GM23248 (cell line): ENCODE measurements at regions not wholly inside any gene's neighbourhood (a gene's known extent, or its start where the extent isn't known, plus 50 kb on each side); places are given as distances from the start of the nearest gene placed in this dataset.

Source experiments
- DNase-seq: peaks from one replicate; pipeline ENCODE4 v3.0.0-alpha.2; 2015
- H2AFZ ChIP-seq: fragments of 200-600 bp; sonication (generic); 2 replicates; pipeline ENCODE4 v1.6.1; 2016; ENCODE audit warnings: antibody characterized with exemption
- H3F3A ChIP-seq: fragments of 200-600 bp; sonication (generic); 2 replicates; pipeline ENCODE4 v1.6.1; 2016; ENCODE audit warnings: mild to moderate bottlenecking, antibody characterized with exemption, mixed run types; ENCODE audit not compliant: insufficient read depth
- H3K27ac ChIP-seq: fragments of 200-600 bp; sonication (generic); 2 replicates; pipeline ENCODE4 v1.5.1; 2016; ENCODE audit warnings: mild to moderate bottlenecking
- H3K27me3 ChIP-seq: fragments of 200-600 bp; sonication (generic); replicated peaks from 2 replicates; pipeline ENCODE4 v1.6.1; 2016; ENCODE audit warnings: mild to moderate bottlenecking; ENCODE audit not compliant: insufficient read depth
- H3K36me3 ChIP-seq: fragments of 200-600 bp; sonication (generic); 2 replicates; pipeline ENCODE4 v1.6.1; 2016; ENCODE audit warnings: low read depth, mild to moderate bottlenecking
- H3K4me1 ChIP-seq: fragments of 200-600 bp; sonication (generic); 2 replicates; pipeline ENCODE4 v1.6.1; 2016; ENCODE audit warnings: mild to moderate bottlenecking; ENCODE audit not compliant: insufficient read depth
- H3K4me2 ChIP-seq: fragments of 200-600 bp; sonication (generic); one replicate; pipeline ENCODE4 v1.6.1; 2016; ENCODE audit warnings: mild to moderate bottlenecking; ENCODE audit not compliant: unreplicated experiment
- H3K4me3 ChIP-seq: fragments of 200-600 bp; sonication (generic); 2 replicates; pipeline ENCODE4 v1.5.1; 2016; ENCODE audit warnings: mild to moderate bottlenecking
- H3K79me2 ChIP-seq: fragments of 200-600 bp; sonication (generic); 2 replicates; pipeline ENCODE4 v1.6.1; 2016; ENCODE audit warnings: mild to moderate bottlenecking; ENCODE audit not compliant: insufficient read depth
- H3K9ac ChIP-seq: fragments of 200-600 bp; sonication (generic); 2 replicates; pipeline ENCODE4 v1.6.1; 2016; ENCODE audit warnings: mild to moderate bottlenecking
- H3K9me2 ChIP-seq: fragments of 200-600 bp; sonication (generic); 2 replicates; pipeline ENCODE4 v1.6.1; 2016; ENCODE audit warnings: mixed run types, mild to moderate bottlenecking, moderate library complexity; ENCODE audit not compliant: insufficient read depth
- H3K9me3 ChIP-seq: fragments of 200-600 bp; sonication (generic); one replicate; pipeline ENCODE4 v1.6.1; 2017; ENCODE audit warnings: low read depth
- H4K20me1 ChIP-seq: fragments of 200-600 bp; sonication (generic); 2 replicates; pipeline ENCODE4 v1.6.0; 2016; ENCODE audit not compliant: insufficient read depth
- EZH2 ChIP-seq: fragments of 200-600 bp; sonication (generic); IDR thresholded peaks from 2 replicates; pipeline ENCODE4 v1.6.1; 2018; ENCODE audit warnings: antibody characterized with exemption, mild to moderate bottlenecking; ENCODE audit not compliant: insufficient read depth, poor library complexity, severe bottlenecking
- EZH2phosphoT487 ChIP-seq: fragments of 200-600 bp; sonication (generic); IDR thresholded peaks from 2 replicates; pipeline ENCODE4 v1.6.1; 2018; ENCODE audit warnings: antibody characterized with exemption, moderate library complexity, mild to moderate bottlenecking, low read depth; ENCODE audit not compliant: insufficient read depth
- WGBS, 2 experiments: methylation state at CpG; one replicate each; pipeline ENCODE4 v1.1.6; 2015 to 2017; ENCODE audit warnings: low lambda C conversion rate in 2 of 2, low coverage in 1 of 2; ENCODE audit errors: missing lambda C conversion rate in 2 of 2; 5-methylcytosine and 5-hydroxymethylcytosine counted together
- in situ Hi-C: fragments of 300-500 bp; cut with MboI; formaldehyde crosslinking; loops from 2 replicates; pipeline ENCODE4 v1.15.0; 2020

DNA sequence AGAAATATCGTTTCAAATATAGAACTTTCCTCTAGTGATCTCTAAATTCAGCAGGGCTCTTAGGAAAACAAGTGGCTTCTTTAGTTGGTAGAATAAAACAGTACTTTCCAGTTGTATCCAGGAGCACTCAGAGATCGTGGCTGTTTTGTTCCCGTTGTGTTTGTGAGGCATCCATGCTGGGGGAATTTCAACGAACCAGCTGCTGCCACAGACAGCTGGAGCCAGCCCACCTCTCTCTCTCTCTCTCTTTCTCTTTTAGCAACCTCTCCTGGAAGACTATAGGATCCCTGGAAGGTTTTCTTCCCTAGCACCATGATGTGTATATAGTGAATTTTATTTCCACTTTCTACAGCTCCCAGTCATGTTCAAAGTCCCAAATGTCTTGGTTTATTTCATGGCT is 1116.0 kb upstream of the SEMA6A start:
- Histone ChIP-seq H4K20me1 (no peaks in the 10 kb centered on the region), H3K4me3 (no peak overlapping the region), H3K36me3 (no peaks in the 10 kb centered on the region), H3K27me3 (no peaks in the 10 kb centered on the region), H3K79me2 (no peaks in the 10 kb centered on the region), H3F3A (no peaks in the 10 kb centered on the region), H2AFZ (no peak overlapping the region), H3K4me1 (no peaks in the 10 kb centered on the region), H3K9me3 (no peaks in the 10 kb centered on the region), H3K27ac (no peak overlapping the region), H3K4me2 (no peak overlapping the region), H3K9me2 (no peaks in the 10 kb centered on the region), H3K9ac (no peak overlapping the region)
- 10 to 11% methylated on average over 4 of the region's 4 CpGs for WGBS, 2 experiments
- in situ Hi-C loops: no loop called here
- TF ChIP-seq EZH2 (no peak), EZH2phosphoT487 (no peak)
- no peak for DNase-seq

DNA sequence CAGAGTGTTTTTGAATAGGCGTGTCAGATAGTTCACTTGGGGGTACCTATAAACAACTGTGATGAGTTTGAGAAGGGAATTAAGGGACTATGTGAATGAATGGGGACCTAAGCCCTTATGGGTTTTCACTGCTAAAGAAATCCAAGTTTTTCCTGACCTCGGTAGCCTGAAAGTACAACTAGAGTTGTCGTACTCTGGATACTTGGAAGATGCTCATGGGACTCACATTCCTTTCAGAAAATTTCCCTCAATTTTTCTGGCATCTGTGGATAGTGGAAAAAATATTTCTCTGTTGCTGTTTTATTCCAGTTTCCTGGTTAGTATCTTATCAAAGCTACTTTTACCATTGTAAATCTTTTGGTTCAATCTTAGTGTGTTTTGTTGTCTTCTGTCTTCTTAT is 1112.3 kb upstream of the SEMA6A start:
- Histone ChIP-seq H3K4me1 (no peaks in the 10 kb centered on the region), H3K27me3 (no peaks in the 10 kb centered on the region), H4K20me1 (no peaks in the 10 kb centered on the region), H3K4me2 (no peak overlapping the region), H3K27ac (no peak overlapping the region), H3K4me3 (no peak overlapping the region), H3K9me2 (no peaks in the 10 kb centered on the region), H3F3A (no peaks in the 10 kb centered on the region), H3K9me3 (no peaks in the 10 kb centered on the region), H3K79me2 (no peaks in the 10 kb centered on the region), H3K36me3 (no peaks in the 10 kb centered on the region), H2AFZ (no peak overlapping the region), H3K9ac (no peak overlapping the region)
- no peak for DNase-seq
- TF ChIP-seq EZH2phosphoT487 (no peak), EZH2 (no peak)
- in situ Hi-C loops: no loop called here
- WGBS, 2 experiments: 19 to 21% methylated on average over 3 of the region's 3 CpGs

DNA sequence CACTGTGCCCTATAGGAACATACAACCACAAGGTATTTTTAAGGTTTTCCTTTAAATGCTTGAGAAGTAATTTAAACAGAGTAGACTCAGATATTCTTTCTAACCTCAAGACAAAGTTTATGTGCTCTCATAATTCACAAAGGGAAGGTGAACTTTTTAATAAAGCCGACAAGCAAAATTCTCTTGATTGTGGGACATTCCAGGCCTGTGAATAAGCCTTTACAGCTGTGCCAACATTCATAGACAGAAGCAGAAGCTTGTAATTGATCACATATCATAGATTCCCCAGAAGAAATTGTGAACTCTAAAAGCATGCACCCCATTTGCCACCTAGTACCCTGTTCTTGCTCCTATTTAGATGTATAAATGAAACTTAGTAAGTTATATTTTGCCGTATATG is 1107.8 kb upstream of the SEMA6A start:
- WGBS, 2 experiments: 42 to 43% methylated on average over 2 of the region's 2 CpGs
- Histone ChIP-seq H3F3A (no peaks in the 10 kb centered on the region), H3K4me2 (no peak overlapping the region), H4K20me1 (no peaks in the 10 kb centered on the region), H3K9me3 (no peaks in the 10 kb centered on the region), H3K9ac (no peak overlapping the region), H2AFZ (no peak overlapping the region), H3K79me2 (no peaks in the 10 kb centered on the region), H3K27ac (no peak overlapping the region), H3K27me3 (no peaks in the 10 kb centered on the region), H3K9me2 (no peaks in the 10 kb centered on the region), H3K36me3 (no peaks in the 10 kb centered on the region), H3K4me1 (no peaks in the 10 kb centered on the region), H3K4me3 (no peak overlapping the region)
- TF ChIP-seq EZH2 (no peak), EZH2phosphoT487 (no peak)
- no peak for DNase-seq
- in situ Hi-C loops: no loop called here

DNA sequence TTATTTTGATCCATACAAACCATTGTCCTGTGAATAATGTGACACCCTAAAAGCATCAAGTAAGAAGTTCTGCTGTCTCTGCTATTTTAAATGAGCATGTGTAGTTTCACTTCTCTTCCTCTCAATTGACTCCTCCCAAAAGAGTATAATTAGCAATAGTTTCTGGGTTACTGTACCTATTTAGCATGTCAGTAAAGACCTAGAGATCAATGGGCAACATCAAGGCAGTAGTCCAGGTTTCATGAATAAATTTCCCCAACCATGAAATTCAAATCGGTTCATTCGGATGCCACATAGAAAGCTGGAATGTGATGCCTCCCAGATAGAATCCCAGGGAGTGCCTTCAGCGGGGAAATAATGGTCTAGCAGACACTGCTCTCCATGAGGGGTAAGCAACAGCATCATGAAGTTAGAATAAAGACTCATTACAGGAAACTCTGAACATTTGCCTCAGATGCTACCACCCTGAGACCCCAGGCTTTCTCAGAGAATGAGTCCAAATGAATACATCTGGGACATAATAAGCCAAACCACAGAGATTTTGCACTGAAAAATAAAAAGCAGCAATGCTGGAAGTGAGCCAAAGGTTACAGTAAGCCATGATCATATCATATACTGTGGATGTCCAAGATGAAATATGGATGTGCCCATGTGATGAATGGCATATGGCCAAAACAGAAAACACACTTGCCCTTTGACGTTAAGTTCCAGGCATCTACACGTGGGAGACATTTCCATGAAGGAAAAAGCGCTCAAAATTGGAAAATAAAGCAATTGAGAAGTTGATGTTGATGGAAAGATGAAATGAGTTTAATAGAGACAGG is 1107.0 kb upstream of the SEMA6A start:
- no peaks in the 10 kb centered on the region for H3K4me1 ChIP-seq
- H3K9me3 ChIP-seq: no peaks in the 10 kb centered on the region
- H3K9ac ChIP-seq: no peak overlapping the region
- H2AFZ ChIP-seq: no peak overlapping the region
- in situ Hi-C loops: no loop called here
- no peaks in the 10 kb centered on the region for H3K79me2 ChIP-seq
- 19 to 20% methylated on average over 6 of the region's 6 CpGs for WGBS, 2 experiments
- H3K27me3 ChIP-seq: no peaks in the 10 kb centered on the region
- no peak for DNase-seq
- no peak overlapping the region for H3K27ac ChIP-seq
- no peak for TF ChIP-seq EZH2phosphoT487
- TF ChIP-seq EZH2: no peak
- H3K4me3 ChIP-seq: no peak overlapping the region
- no peak overlapping the region for H3K4me2 ChIP-seq
- H3K9me2 ChIP-seq: no peaks in the 10 kb centered on the region
- H3K36me3 ChIP-seq: no peaks in the 10 kb centered on the region
- H4K20me1 ChIP-seq: no peaks in the 10 kb centered on the region
- no peaks in the 10 kb centered on the region for H3F3A ChIP-seq

DNA sequence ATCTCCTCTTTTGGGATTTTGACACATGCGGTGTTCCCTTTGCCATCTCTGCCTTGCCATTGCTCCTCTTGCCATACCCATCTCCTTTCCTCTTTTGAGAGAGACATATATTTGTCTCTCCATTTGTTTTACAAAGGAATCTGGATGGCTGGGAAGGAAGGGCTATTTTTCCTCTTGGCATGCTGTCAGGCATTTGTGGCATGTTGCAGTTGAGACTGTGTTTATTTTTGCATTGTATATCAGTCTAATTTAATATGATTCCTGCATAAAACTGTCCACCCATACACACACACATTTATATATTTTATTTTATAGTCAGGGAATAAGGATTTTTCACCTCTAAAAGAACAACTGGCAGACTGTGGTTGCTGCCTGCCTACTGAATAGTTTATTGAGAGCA is 1105.8 kb upstream of the SEMA6A start:
- no peaks in the 10 kb centered on the region for H3K79me2 ChIP-seq
- no peak for DNase-seq
- H3K4me2 ChIP-seq: no peak overlapping the region
- no peaks in the 10 kb centered on the region for H3K9me3 ChIP-seq
- no peaks in the 10 kb centered on the region for H4K20me1 ChIP-seq
- no peak for TF ChIP-seq EZH2
- TF ChIP-seq EZH2phosphoT487: no peak
- no peaks in the 10 kb centered on the region for H3K27me3 ChIP-seq
- H3K9ac ChIP-seq: no peak overlapping the region
- H3K9me2 ChIP-seq: no peaks in the 10 kb centered on the region
- WGBS, 2 experiments: 75 to 88% methylated on average over 1 of the region's 1 CpG
- in situ Hi-C loops: no loop called here
- H3K4me3 ChIP-seq: no peak overlapping the region
- no peaks in the 10 kb centered on the region for H3K36me3 ChIP-seq
- no peaks in the 10 kb centered on the region for H3K4me1 ChIP-seq
- H3K27ac ChIP-seq: no peak overlapping the region
- H2AFZ ChIP-seq: no peak overlapping the region
- H3F3A ChIP-seq: no peaks in the 10 kb centered on the region
